Suppressor macrophage treated with lipopolysaccharide for 1 hour (primary cell): ENCODE measurements at regions not wholly inside any gene's neighbourhood (a gene's known extent, or its start where the extent isn't known, plus 50 kb on each side); places are given as distances from the start of the nearest gene placed in this dataset.

Experiments
- DNase-seq, 3 donors: peaks; one replicate each; pipeline ENCODE4 v3.0.0-alpha.2; 2020 to 2022

GRCh38 chrX:10749113-10749512, 128.7 kb upstream of the MID1 start:
- no peak for DNase-seq

- DNase-seq: no peak
Observed at GRCh38 chrX:10750581-10750980, 130.2 kb upstream of the MID1 start.

- no peak for DNase-seq
Observed at GRCh38 chrX:10753116-10753515, 132.7 kb upstream of the MID1 start.

GRCh38 chrX:10754445-10754844, 134.1 kb upstream of the MID1 start:
- DNase-seq: no peak

GRCh38 chrX:10755439-10756334, 135.3 kb upstream of the MID1 start:
- peak; percentile 51 to 57 (median 53) for DNase-seq

GRCh38 chrX:10756441-10756840, 136.1 kb upstream of the MID1 start:
- no peak for DNase-seq

- DNase-seq: no peak
Observed at GRCh38 chrX:10759141-10759799, 138.9 kb upstream of the MID1 start.

- DNase-seq: no peak
Observed at GRCh38 chrX:10761447-10761846, 141.1 kb upstream of the MID1 start.

- DNase-seq: peak; percentile 30 to 58 (median 52)
Observed at GRCh38 chrX:10769195-10769594, 148.8 kb upstream of the MID1 start.

DNA sequence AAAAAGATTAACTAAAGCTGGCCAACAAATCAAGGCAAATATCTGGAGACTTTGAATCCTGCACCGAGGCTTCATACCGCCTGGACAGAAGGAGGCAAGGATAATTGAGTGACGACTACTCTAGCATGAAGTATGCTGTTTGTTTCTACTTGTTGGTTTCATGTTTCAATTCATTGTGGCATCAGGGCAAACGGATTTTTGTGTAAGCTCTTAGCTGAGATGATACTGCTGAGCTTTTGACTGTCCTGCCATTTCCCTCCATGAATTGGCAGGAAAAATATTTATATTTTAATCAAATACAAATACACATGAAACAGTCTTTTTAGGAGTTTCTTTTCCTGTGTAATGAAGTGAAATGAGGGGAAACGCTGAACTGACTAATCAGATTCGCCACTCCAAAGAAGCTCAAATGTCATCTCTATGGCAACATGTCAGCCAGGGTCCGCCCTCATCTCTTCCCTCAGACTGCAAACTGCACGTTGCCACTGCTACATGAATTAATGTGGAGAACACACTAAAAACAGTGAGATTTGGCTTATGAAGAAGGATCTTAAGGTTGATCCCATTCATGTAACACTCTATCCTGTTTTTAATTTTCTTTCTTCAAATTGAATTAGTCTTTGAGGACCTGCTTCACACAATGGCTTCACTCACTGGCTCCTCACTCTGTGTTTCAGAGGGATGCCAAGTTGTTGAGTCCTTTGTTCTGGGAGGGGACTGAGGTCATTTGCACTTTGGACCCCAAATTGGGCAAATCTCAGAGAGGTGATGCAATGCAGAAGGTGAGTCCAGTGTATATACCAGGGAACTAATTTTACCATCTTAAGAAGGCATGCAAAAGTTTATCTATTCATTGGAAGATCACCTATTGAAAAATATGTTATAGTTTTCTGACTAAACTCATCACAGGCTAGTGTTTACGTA, 149.6 kb upstream of the MID1 start:
- no peak for DNase-seq

DNA sequence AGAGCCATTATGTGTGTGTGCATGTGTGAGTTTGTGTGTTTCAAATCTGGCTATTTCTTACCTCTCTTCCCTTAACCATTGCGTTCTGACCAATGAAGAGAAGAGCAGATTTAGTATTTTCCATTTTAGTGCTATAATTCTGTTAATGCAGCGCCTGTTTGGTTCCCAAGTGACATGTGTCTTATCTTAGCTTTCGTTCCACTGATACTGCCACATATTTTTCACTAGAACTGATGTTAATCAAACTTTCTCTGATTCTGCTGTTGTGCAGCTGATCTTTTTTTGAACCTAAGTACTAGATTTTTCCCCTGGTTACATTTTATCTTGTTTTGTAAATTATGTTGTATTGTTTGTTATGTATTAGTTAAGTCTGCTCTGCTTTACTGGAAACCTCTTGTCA, 152.9 kb upstream of the MID1 start:
- no peak for DNase-seq

- DNase-seq: no peak
Observed at GRCh38 chrX:10781847-10782530, 161.6 kb upstream of the MID1 start.

- DNase-seq: no peak
Observed at GRCh38 chrX:10783451-10783995, 163.1 kb upstream of the MID1 start.

DNA sequence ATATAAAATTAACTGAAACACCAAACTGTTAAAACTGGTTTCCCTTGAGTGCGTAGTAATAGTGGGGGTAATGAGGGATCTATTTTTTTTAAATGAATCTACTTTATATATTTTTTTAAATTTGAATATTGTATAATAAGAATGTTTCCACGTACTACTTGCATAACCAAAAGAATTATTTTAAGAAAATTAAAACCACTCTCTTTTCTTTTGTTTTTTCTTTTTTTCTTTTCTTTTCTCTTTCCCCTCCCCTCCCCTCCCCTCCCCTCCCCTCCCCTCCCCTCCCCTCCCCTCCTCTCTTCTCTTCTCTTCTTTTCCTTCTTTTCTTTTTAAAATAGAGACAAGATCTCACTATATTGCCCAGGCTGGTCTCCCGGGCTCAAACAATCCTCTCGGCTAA, 166.9 kb upstream of the MID1 start:
- DNase-seq: no peak

- DNase-seq: no peak
Observed at GRCh38 chrX:10794203-10794630, 173.8 kb upstream of the MID1 start.

GRCh38 chrX:10795721-10796120, 175.3 kb upstream of the MID1 start:
- no peak for DNase-seq

DNA sequence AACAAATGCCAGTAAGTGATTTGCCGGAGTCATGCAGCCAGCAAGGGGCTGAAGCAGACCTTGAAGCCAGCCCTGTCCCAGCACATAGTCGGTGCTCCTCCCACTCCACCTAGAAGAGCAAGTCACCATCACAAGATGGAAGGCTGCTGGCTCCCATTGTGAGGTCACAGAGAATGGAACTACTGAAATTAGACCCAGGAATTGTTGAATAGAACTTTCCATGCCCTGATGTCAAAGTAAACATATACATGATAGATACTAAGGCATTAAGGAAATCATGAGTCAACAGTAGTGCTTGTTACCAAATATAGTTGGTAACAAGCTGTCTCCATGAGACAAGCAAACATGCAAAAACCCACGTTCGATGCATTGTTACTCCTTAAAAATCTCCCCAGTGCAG, 177.1 kb upstream of the MID1 start:
- DNase-seq: no peak

GRCh38 chrX:10798041-10798440, 177.7 kb upstream of the MID1 start:
- no peak for DNase-seq

GRCh38 chrX:10800796-10801195, 180.4 kb upstream of the MID1 start:
- no peak for DNase-seq

- peak; percentile 3 to 37 (median 37) for DNase-seq
Observed at GRCh38 chrX:10811111-10811510, 190.7 kb upstream of the MID1 start.

DNA sequence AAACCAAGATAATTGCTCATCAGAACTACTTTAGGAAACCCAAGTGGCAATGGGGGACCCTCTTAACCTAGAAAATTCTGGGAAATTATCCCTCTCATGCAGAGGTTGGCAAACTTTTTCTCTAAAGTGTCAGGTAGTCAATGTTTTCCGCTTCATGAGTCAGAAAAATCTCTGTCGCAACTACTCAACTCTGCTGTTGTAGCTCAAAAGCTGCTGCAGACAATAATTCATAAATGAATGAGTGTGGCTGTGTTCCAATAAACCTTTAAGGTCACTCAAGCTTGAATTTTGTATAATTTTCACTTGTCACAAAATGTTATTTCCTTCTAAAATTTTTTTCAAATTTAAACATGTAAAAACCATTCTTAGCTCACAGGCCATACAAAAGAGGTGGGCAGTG, 193.4 kb upstream of the MID1 start:
- DNase-seq: no peak

GRCh38 chrX:10818651-10819050, 198.3 kb upstream of the MID1 start:
- DNase-seq: no peak
